Transverse colon (tissue), 3 donors: ENCODE measurements at regions not wholly inside any gene's neighbourhood (a gene's known extent, or its start where the extent isn't known, plus 50 kb on each side); places are given as distances from the start of the nearest gene placed in this dataset.

Source experiments
- POLR2A ChIP-seq: fragments of 450-650 bp; IDR thresholded peaks from one replicate; pipeline ENCODE4 v1.6.1; 2016; ENCODE audit warnings: antibody characterized with exemption, mild to moderate bottlenecking, moderate library complexity
- TF ChIP-seq, protein P1 (sequence below), 5 experiments: fragments of 200-600 bp in 3 of 5; fragments of 450-650 bp in 2 of 5; sonication (generic) in 3 of 5; IDR thresholded peaks; 1 replicate in 2 of 5; 2 replicates in 3 of 5; pipeline ENCODE4 v1.5.1; 2016 to 2017; ENCODE audit warnings: antibody characterized with exemption in 5 of 5, inconsistent platforms in 3 of 5, mild to moderate bottlenecking in 2 of 5, moderate library complexity in 1 of 5

- TF ChIP-seq, protein P1, sequence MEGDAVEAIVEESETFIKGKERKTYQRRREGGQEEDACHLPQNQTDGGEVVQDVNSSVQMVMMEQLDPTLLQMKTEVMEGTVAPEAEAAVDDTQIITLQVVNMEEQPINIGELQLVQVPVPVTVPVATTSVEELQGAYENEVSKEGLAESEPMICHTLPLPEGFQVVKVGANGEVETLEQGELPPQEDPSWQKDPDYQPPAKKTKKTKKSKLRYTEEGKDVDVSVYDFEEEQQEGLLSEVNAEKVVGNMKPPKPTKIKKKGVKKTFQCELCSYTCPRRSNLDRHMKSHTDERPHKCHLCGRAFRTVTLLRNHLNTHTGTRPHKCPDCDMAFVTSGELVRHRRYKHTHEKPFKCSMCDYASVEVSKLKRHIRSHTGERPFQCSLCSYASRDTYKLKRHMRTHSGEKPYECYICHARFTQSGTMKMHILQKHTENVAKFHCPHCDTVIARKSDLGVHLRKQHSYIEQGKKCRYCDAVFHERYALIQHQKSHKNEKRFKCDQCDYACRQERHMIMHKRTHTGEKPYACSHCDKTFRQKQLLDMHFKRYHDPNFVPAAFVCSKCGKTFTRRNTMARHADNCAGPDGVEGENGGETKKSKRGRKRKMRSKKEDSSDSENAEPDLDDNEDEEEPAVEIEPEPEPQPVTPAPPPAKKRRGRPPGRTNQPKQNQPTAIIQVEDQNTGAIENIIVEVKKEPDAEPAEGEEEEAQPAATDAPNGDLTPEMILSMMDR (IDR thresholded peaks at IDR 0.05) = no peak
- TF ChIP-seq POLR2A = no peak
Observed at GRCh38 chr4:106647451-106647850, 278.9 kb upstream of the GIMD1 start.
